CD1c-positive myeloid dendritic cell (primary cell): ENCODE measurements at regions not wholly inside any gene's neighbourhood (a gene's known extent, or its start where the extent isn't known, plus 50 kb on each side); places are given as distances from the start of the nearest gene placed in this dataset.

ENCODE experiments used
- DNase-seq: peaks from one replicate; pipeline ENCODE4 v3.0.0-alpha.2; 2016; ENCODE audit errors: extremely low spot score

DNA sequence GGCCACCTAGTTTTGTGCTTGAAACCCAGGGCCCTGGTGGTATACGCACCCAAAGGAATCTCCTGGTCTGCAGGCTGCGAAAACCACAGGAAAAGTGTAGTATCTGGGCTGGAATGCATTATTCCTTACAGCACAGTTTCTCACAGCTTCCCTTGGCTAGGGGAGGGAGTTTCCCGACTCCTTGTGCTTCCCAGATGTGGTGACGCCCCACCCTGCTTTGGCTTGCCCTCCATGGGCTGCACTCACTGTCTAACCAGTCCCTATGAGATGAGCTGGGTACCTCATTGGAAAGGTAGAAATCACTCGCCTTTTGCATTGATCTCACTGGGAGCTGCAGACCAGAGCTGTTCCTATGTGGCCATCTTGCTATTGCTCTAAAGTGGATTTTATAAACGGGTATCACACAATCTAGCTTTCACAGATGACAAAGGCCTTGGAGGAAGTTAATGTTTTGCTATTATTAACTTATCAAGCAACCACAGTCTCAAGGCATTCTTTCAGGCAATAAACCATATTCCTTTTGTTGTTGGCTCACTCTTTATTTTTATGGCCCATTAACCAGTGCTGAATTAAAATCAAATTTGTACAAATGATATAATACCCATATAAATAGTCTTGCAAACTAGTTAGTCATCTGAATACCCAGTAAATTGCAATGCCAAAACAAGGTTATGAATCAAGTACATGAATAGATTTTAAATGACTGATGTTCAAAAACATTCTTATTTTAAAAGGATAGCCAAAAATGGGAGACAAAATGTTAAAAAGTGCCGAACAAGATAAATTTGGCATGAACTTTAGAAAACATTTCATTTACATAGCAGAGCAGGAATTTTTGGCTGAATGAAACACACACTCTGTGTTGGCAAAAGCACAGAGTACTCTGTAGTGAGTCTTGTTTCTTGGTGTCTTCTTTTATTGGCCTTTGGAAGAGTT is 475.4 kb upstream of the ARGLU1 start:
- no peak for DNase-seq

DNA sequence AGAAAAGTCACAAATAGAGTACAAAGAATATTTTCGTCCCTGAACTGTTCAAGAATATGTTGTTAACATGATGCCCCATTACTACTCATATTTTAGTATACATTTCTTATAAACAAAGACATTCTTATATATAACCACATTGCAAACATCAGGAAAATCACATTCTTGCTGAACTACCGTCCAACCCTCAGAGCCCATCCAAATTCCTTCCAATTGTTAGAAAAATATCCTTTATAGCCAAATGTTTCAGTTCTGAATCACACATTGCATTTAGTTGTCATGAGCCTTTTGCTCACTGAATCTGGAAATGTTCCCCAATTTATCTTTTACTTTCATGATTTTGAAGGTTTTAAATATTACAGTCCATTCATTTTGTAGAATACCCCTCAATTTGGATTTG is 467.8 kb upstream of the ARGLU1 start:
- DNase-seq, result no peak

GRCh38 chr13:107035186-107035585 is 467.2 kb upstream of the ARGLU1 start:
- DNase-seq, result no peak

DNA sequence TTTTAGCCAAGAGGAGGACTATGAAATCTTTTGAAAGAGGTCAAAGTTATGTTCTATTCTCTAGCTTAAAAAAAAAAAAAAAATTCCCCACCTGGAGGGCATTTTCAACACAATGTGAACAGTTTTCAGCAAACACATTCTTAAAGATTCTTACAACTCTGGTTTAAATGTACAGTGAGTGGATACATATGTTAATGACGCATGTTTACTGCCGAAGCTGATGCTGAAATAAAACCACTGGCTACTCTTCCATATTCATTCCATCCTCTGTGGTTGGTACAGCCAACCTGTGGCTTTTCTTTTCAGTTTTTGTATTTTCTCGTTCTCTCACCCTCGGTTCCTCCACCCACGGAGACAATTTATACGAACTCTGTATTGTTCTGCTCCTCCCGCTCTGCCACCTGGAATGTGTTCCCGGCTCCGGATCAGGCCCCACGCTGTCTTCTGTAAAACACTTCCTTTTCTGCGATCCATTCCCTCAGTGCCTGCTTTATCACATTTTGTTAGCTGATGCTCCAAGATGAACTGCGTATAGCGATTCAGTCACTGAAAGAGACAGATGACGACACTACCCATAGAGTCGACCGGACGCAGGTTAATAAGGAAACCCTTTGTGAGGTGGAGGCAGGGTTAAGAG is 466.4 kb upstream of the ARGLU1 start:
- DNase-seq, result no peak

DNA sequence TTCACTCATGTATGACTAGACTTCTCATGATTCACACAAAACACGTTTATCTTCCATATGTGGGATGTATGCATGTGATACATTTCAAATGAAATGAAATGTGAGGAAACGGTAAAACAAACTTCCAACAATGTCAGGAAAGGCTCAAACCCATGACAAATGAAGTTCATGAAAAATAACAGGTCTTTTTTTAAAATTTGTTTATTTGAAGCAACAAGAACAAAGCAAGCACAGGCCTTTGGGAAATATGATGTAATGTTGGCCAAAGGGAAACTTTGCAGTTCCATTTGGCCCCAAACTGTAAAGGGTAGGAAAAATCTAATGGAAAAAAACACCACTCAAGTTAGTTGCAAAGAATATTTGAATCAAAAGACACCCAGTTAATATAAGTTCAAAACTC is 463.8 kb upstream of the ARGLU1 start:
- no peak for DNase-seq

DNA sequence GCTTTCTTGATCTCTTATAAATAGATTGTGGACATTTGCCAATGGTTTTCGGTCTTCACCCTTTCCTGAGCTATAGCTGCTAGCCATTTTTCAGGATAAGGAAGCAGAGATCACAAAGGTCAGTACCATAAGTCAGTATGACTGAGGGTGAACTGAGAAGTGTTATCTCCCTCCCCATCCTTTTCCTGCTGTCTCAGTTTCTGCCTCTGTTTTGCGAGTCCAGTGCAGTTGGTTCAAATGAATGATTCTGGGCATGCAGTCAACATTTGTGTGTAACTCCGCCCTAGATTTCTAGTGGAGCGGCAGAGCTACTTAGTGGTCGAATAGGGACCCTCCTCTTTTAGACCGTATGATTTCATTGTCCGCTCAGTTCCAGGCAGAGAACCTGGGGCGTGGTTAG is 460.8 kb upstream of the ARGLU1 start:
- DNase-seq, result no peak

DNA sequence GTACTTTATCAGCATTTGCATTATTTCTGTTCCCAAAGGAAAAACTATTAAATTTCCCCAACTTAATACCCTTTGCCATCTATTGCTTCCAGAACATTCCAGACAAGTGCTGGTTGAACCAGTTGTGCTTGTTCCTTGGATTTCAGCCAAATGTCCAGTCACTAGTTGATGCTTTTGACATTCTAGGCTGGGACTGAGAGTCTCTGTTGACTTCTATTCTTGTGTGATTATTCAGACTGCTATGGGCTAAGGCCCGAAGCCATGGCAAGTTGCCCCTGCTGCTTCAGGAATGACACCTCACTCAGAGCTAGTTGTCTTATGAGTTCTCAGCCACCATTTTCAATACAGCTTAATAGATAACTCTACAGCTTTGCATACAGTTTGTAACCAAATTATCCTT is 458.1 kb upstream of the ARGLU1 start:
- no peak for DNase-seq

GRCh38 chr13:107023335-107023734 is 455.4 kb upstream of the ARGLU1 start:
- DNase-seq, result no peak

DNA sequence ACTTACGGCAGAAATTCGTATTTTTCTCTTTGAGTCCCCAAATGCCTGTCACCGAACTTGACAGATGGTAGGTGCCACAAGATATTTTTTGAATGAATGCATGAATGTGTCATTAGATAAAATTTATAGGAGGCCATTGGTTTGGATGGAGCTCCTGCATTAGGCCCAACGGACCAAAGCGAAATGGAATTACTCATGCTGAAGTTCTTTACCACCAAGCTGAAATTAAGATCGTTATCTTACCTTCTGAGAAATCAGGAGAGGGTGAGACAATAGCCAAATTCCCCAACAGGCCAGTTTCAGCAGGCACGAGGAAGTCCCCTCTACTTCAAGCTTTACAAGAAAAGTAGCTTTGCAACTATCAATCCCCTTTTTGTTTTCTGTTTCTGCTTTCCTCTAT is 452.5 kb upstream of the ARGLU1 start:
- DNase-seq, result no peak

DNA sequence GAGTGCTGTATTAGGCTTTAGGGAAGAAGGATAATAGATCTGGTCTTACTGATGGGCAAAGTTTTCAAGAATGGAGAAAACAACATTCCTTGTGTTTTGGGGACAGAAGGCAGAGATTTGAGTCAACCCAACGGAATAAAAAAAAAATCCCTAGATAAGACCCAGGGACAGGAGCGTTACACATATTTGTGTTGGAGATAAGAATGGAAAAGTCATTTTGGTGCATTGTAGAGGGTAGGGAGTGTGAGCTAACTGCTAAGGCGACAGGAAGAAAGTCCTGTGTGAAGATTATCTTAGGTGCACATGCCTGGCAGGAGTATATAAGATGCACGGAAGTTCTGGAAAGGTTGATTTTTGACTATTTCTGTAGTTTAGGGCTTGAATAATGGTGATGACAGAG is 450.3 kb upstream of the ARGLU1 start:
- DNase-seq, result no peak

- DNase-seq, result no peak
Measured at GRCh38 chr13:107006661-107007060, 438.7 kb upstream of the ARGLU1 start.

- DNase-seq, result no peak
Measured at GRCh38 chr13:107005577-107005976, 437.6 kb upstream of the ARGLU1 start.

GRCh38 chr13:107003911-107004310 is 436.0 kb upstream of the ARGLU1 start:
- no peak for DNase-seq

- DNase-seq, result no peak
Measured at GRCh38 chr13:106998664-106999063, 430.7 kb upstream of the ARGLU1 start.

DNA sequence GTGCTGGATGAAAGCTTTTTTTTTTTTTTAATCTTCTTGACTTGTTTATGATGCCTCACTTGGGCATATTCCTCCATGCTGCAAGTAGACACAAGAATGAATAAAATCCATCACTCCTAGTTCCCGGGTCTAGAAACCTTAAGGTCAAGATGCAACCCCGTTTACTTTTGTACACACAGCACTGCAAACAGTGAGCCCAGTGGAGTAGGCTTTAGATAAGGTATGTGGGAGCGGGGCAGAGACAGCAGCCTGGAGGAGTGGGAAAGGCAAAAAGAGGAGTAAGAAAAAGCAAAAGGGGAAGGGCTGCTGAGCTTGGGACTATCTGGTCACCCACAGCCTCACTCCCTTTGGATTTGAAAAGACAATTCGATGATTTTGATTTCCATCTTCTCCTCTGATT is 429.8 kb upstream of the ARGLU1 start:
- no peak for DNase-seq

GRCh38 chr13:106996867-106997618 is 429.1 kb upstream of the ARGLU1 start:
- DNase-seq, result no peak

DNA sequence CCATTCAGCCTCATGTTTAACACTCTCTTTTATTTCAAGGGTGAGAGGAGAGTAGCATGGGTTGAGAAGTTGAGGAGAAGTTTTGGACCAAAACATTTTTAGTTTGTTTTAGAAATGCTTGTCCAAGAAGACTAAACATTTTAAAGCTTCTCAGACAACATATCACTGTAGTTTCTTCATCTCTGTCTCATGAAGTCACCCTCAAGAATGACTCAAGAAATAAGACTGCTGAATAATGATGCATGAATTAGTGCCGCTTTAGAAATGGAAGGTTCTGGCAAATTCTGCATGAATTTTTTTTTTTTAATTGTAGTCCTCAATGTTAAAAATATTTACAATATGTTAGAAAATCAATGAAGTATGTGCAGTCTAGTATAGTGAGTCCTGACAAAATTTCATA is 422.7 kb upstream of the ARGLU1 start:
- no peak for DNase-seq

GRCh38 chr13:106989876-106990275 is 421.9 kb upstream of the ARGLU1 start:
- no peak for DNase-seq

- no peak for DNase-seq
Measured at GRCh38 chr13:106987427-106987785, 419.5 kb upstream of the ARGLU1 start.

- no peak for DNase-seq
Measured at GRCh38 chr13:106986687-106987426, 418.9 kb upstream of the ARGLU1 start.

DNA sequence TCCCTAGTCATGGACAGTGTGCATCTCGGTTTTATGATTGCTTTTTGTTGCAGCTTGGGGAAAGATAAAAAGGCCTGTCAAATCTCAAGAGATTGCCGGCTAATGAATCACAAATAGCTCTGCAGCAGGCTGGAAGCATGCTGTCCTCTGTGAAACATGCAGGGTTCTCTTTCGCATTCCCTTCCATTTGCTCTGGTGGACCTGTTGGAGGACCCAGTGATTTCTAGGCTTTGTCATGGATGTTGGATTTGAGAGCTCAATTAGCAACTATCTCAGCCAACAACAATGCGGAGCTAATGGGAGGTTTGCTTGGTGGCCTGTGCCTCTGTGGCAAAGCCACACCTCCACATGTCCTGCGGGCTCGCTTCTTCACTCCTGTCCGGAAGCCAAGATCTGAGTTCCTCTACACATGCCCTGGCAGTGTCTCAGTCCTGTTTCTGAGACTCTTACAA is 418.1 kb upstream of the ARGLU1 start:
- no peak for DNase-seq

DNA sequence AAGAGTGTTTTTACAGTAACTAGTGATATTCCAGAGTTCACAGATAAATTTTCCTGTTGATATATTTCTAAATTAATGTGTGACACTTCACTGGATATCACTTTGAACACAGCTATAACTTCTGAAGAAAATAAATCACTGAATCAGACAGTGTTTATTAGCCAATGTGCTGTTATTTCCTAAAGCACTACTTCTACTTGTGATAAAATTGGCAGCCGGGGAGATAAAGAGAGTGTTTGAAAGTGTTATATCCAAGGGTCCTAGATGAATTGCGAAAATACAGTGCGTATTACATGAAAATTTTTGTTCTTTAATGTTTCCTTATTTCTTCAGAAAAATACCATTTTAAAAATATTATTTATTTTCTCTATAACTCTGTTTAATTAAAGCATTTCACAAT is 417.5 kb upstream of the ARGLU1 start:
- no peak for DNase-seq
